H1 (cell line): ENCODE measurements at regions not wholly inside any gene's neighbourhood (a gene's known extent, or its start where the extent isn't known, plus 50 kb on each side); places are given as distances from the start of the nearest gene placed in this dataset.

ENCODE experiments used
- CTCF ChIA-PET: fragments of 300-600 bp; sonication (Branson Sonifier 250); formaldehyde crosslinking; loops from one replicate; lab custom pipeline; 2021; ENCODE audit not compliant: partially characterized antibody; lab: Charles Lee
- POLR2A ChIA-PET: fragments of 300-600 bp; sonication (Branson Sonifier 250); formaldehyde crosslinking; loops from one replicate; lab custom pipeline; 2021; ENCODE audit warnings: inconsistent platforms; ENCODE audit not compliant: partially characterized antibody; lab: Charles Lee
- DNase-seq, 2 experiments: peaks; one replicate each; pipeline versions ENCODE4 v3.0.0 to v3.0.0-alpha.2; 2010 to 2022; ENCODE audit warnings: low spot score in 2 of 2, low read depth in 1 of 2, mixed read lengths in 1 of 2
- FAIRE-seq: peaks from 2 replicates; lab custom pipeline; 2011; peaks lifted over from hg19 to GRCh38; lab: Jason Lieb, UNC
- H2AFZ ChIP-seq: 2 replicates; pipeline ENCODE4 v1.8.1; 2012; ENCODE audit warnings: low read length, inconsistent platforms
- H2AK5ac ChIP-seq: 2 replicates; pipeline ENCODE4 v1.6.1; 2013; ENCODE audit warnings: low read depth, low read length
- H2BK120ac ChIP-seq: replicated peaks from 2 replicates; pipeline ENCODE3; 2013; ENCODE audit warnings: low read depth, low read length, inconsistent platforms
- H2BK12ac ChIP-seq: 2 replicates; pipeline ENCODE4 v1.6.1; 2013; ENCODE audit warnings: low read depth, low read length
- H2BK15ac ChIP-seq: 2 replicates; pipeline ENCODE4 v1.6.1; 2013; ENCODE audit warnings: low read length
- H2BK20ac ChIP-seq: 2 replicates; pipeline ENCODE4 v1.6.1; 2013; ENCODE audit warnings: low read length
- H2BK5ac ChIP-seq: 2 replicates; pipeline ENCODE4 v1.6.1; 2013; ENCODE audit warnings: low read depth, low read length
- H3K14ac ChIP-seq: 2 replicates; pipeline ENCODE4 v1.6.1; 2013; ENCODE audit warnings: inconsistent platforms; ENCODE audit not compliant: insufficient read length
- H3K18ac ChIP-seq: 2 replicates; pipeline ENCODE4 v1.6.1; 2013; ENCODE audit warnings: low read length; ENCODE audit errors: extremely low read depth
- H3K23ac ChIP-seq: 2 replicates; pipeline ENCODE4 v1.6.1; 2013; ENCODE audit warnings: inconsistent platforms; ENCODE audit not compliant: insufficient read length
- H3K23me2 ChIP-seq: 2 replicates; pipeline ENCODE4 v1.6.1; 2013; ENCODE audit warnings: low read depth, low read length
- H3K27ac ChIP-seq: 2 replicates; pipeline ENCODE4 v1.6.1; 2011; ENCODE audit warnings: low read depth, low read length, inconsistent platforms
- H3K27me3 ChIP-seq, 4 experiments: replicated peaks in 1 of 4; 1 replicate in 1 of 4; 2 replicates in 3 of 4; pipeline versions ENCODE4 v1.6.1 to v1.8.1; 2011 to 2013; ENCODE audit warnings: low read length in 3 of 4, mild to moderate bottlenecking in 3 of 4, inconsistent platforms in 2 of 4, mixed read lengths in 2 of 4, moderate library complexity in 1 of 4; ENCODE audit not compliant: control insufficient read depth in 3 of 4, insufficient read depth in 3 of 4; ENCODE audit errors: extremely low read depth in 1 of 4
- H3K36me3 ChIP-seq, 4 experiments: 2 replicates each; pipeline versions ENCODE4 v1.6.1 to v1.8.1; 2011 to 2013; ENCODE audit warnings: mild to moderate bottlenecking in 4 of 4, low read length in 3 of 4, moderate library complexity in 2 of 4, control low read depth in 1 of 4, inconsistent platforms in 1 of 4; ENCODE audit not compliant: insufficient read depth in 4 of 4, control insufficient read depth in 2 of 4
- H3K4ac ChIP-seq: replicated peaks from 2 replicates; pipeline ENCODE3; 2013; ENCODE audit warnings: low read length, low read depth, mixed read lengths, inconsistent platforms; ENCODE audit not compliant: insufficient read length
- H3K4me1 ChIP-seq, 4 experiments: replicated peaks in 1 of 4; 1 replicate in 1 of 4; 2 replicates in 3 of 4; pipeline versions ENCODE4 v1.6.1 to v1.8.1; 2011 to 2013; ENCODE audit warnings: low read length in 3 of 4, inconsistent platforms in 2 of 4, mixed read lengths in 1 of 4; ENCODE audit not compliant: insufficient read depth in 4 of 4, control insufficient read depth in 3 of 4
- H3K4me2 ChIP-seq, 2 experiments: 2 replicates each; pipeline versions ENCODE4 v1.6.1 to v1.8.1; 2011 to 2013; ENCODE audit warnings: low read depth in 2 of 2, low read length in 2 of 2, control low read depth in 1 of 2, inconsistent platforms in 1 of 2, mild to moderate bottlenecking in 1 of 2; ENCODE audit not compliant: insufficient read depth in 1 of 2
- H3K4me3 ChIP-seq, 4 experiments: fragments of 200-600, 300-600 bp in 1 of 4; sonication (generic), shearing (Covaris generic), sonication (Bioruptor Twin) in 1 of 4; 2 replicates each; pipeline versions ENCODE4 v1.5.1 to v1.8.1; 2011 to 2016; ENCODE audit warnings: low read length in 4 of 4, low read depth in 3 of 4, control low read depth in 2 of 4, inconsistent platforms in 2 of 4, mild to moderate bottlenecking in 2 of 4, mixed read lengths in 1 of 4, moderate library complexity in 1 of 4; ENCODE audit not compliant: insufficient read depth in 2 of 4; ENCODE audit errors: extremely low read depth in 1 of 4
- H3K56ac ChIP-seq: replicated peaks from 2 replicates; pipeline ENCODE3; 2013; ENCODE audit warnings: low read depth, mild to moderate bottlenecking, mixed read lengths, low read length, inconsistent platforms; ENCODE audit not compliant: insufficient read length
- H3K79me1 ChIP-seq: 2 replicates; pipeline ENCODE4 v1.6.1; 2013; ENCODE audit warnings: low read depth, low read length, control low read depth
- H3K79me2 ChIP-seq, 2 experiments: 2 replicates each; pipeline versions ENCODE4 v1.6.1 to v1.8.1; 2012 to 2013; ENCODE audit warnings: low read length in 2 of 2, mild to moderate bottlenecking in 2 of 2, inconsistent platforms in 1 of 2; ENCODE audit not compliant: insufficient read depth in 2 of 2, control insufficient read depth in 1 of 2
- H3K9ac ChIP-seq, 4 experiments: replicated peaks in 1 of 4; 1 replicate in 1 of 4; 2 replicates in 3 of 4; pipeline versions ENCODE4 v1.6.1 to v1.8.1; 2011 to 2013; ENCODE audit warnings: low read depth in 3 of 4, low read length in 3 of 4, control low read depth in 2 of 4, mild to moderate bottlenecking in 2 of 4, moderate library complexity in 2 of 4, inconsistent platforms in 1 of 4; ENCODE audit errors: extremely low read depth in 1 of 4
- H3K9me3 ChIP-seq, 2 experiments: 2 replicates each; pipeline versions ENCODE4 v1.6.1 to v1.8.1; 2012 to 2013; ENCODE audit warnings: mild to moderate bottlenecking in 2 of 2, moderate library complexity in 2 of 2, control low read depth in 1 of 2, inconsistent platforms in 1 of 2, low read depth in 1 of 2, low read length in 1 of 2, mixed read lengths in 1 of 2; ENCODE audit not compliant: insufficient read depth in 2 of 2
- H4K20me1 ChIP-seq, 2 experiments: replicated peaks in 1 of 2; 2 replicates each; pipeline versions ENCODE3 to v1.8.1; 2011 to 2013; ENCODE audit warnings: inconsistent platforms in 2 of 2, low read length in 2 of 2, mild to moderate bottlenecking in 1 of 2; ENCODE audit not compliant: insufficient read depth in 2 of 2, control insufficient read depth in 1 of 2
- H4K5ac ChIP-seq: 2 replicates; pipeline ENCODE4 v1.6.1; 2013; ENCODE audit warnings: low read length, low read depth, mixed read lengths, inconsistent platforms; ENCODE audit not compliant: insufficient read length
- H4K8ac ChIP-seq: 2 replicates; pipeline ENCODE4 v1.8.0; 2013; ENCODE audit warnings: mild to moderate bottlenecking, moderate library complexity, low read length, inconsistent platforms; ENCODE audit not compliant: insufficient read depth; ENCODE audit errors: extremely low read depth
- H4K91ac ChIP-seq: replicated peaks from 2 replicates; pipeline ENCODE3; 2013; ENCODE audit warnings: low read length, mixed read lengths, inconsistent platforms; ENCODE audit not compliant: insufficient read length
- WGBS, 2 experiments: shearing (Covaris generic) in 1 of 2; methylation state at CpG; one replicate each; pipeline versions ENCODE4 v1.1.6 to v1.1.7; 2013 to 2015; ENCODE audit warnings: low lambda C conversion rate in 2 of 2, mixed read lengths in 2 of 2, inconsistent platforms in 1 of 2, low coverage in 1 of 2, missing lambda C conversion rate in 1 of 2; ENCODE audit not compliant: insufficient replicate concordance in 2 of 2, insufficient coverage in 1 of 2, insufficient read length in 1 of 2; ENCODE audit errors: extremely low coverage in 1 of 2, missing lambda C conversion rate in 1 of 2; 5-methylcytosine and 5-hydroxymethylcytosine counted together

GRCh38 chr2:219987830-219988229 is 360.4 kb downstream of the SLC4A3 start:
- no peak overlapping the region for H3K4me2 ChIP-seq
- H3K4me1 ChIP-seq, result peaks cover 0 to 8% (median 2%) of the 10 kb centered on the region in 4 experiments; a peak in 2 of 7 replicates
- H3K56ac ChIP-seq, result no peak overlapping the region
- DNase-seq, result no peak
- H3K18ac ChIP-seq, result no peak overlapping the region
- no peak overlapping the region for H2AK5ac ChIP-seq
- H2BK20ac ChIP-seq, result no peak overlapping the region
- POLR2A ChIA-PET, result no interaction called here
- H3K79me2 ChIP-seq, result no peaks in the 10 kb centered on the region
- no peak overlapping the region for H2BK5ac ChIP-seq
- H3K36me3 ChIP-seq, result no peaks in the 10 kb centered on the region
- FAIRE-seq, result no peak
- no peak overlapping the region for H4K8ac ChIP-seq
- H3K9me3 ChIP-seq, result peaks cover 2 to 3% of the 10 kb centered on the region in 2 experiments; a peak in 2 of 4 replicates
- no peak overlapping the region for H2BK12ac ChIP-seq
- H2BK15ac ChIP-seq, result no peak overlapping the region
- H3K27ac ChIP-seq, result no peak overlapping the region
- 97% methylated on average over 2 of the region's 2 CpGs; no CpG with 5 or more reads in 1 of the 2 experiments for WGBS, 2 experiments
- H4K91ac ChIP-seq, result no peak overlapping the region
- H3K79me1 ChIP-seq, result no peaks in the 10 kb centered on the region
- no peak overlapping the region for H3K14ac ChIP-seq
- CTCF ChIA-PET, result interaction anchor here (0.7 to 2.3 kb wide), 4 partner anchors 9 to 239 kb away, joined by 3 to 10 read pairs (median 4); no protein-coding TSS in a partner anchor
- H3K27me3 ChIP-seq, result no peaks in the 10 kb centered on the region
- no peak overlapping the region for H3K9ac ChIP-seq
- H2AFZ ChIP-seq, result no peak overlapping the region
- no peaks in the 10 kb centered on the region for H3K23me2 ChIP-seq
- H3K23ac ChIP-seq, result no peak overlapping the region
- no peak overlapping the region for H3K4ac ChIP-seq
- no peak overlapping the region for H4K5ac ChIP-seq
- H3K4me3 ChIP-seq, result no peak overlapping the region
- H2BK120ac ChIP-seq, result no peak overlapping the region
- no peaks in the 10 kb centered on the region for H4K20me1 ChIP-seq
